WTC11 (cell line): ENCODE measurements at regions not wholly inside any gene's neighbourhood (a gene's known extent, or its start where the extent isn't known, plus 50 kb on each side); places are given as distances from the start of the nearest gene placed in this dataset.

Experiments
- ATAC-seq: fragments of 200-7000 bp; cut with Tn5 transposase; 2 replicates; pipeline ENCODE4 v1.10.0; 2021; ENCODE audit warnings: mild to moderate bottlenecking, moderate library complexity
- CTCF ChIA-PET: fragments of 300-600 bp; sonication (Branson Sonifier 250); formaldehyde crosslinking; loops from one replicate; lab custom pipeline; 2021; ENCODE audit warnings: antibody characterized with exemption; lab: Charles Lee
- POLR2A ChIA-PET: fragments of 350-600 bp; sonication (Branson Sonifier 250); formaldehyde crosslinking; loops from one replicate; lab custom pipeline; 2021; ENCODE audit warnings: antibody characterized with exemption; lab: Charles Lee
- DNase-seq: peaks from one replicate; pipeline ENCODE4 v3.0.0; 2021; ENCODE audit warnings: low spot score
- H3K27ac Mint-ChIP-seq: 2 replicates; pipeline ENCODE4 v1.8.0; 2021; ENCODE audit warnings: mixed read lengths
- H3K27me3 Mint-ChIP-seq: 2 replicates; pipeline ENCODE4 v1.8.0; 2021; ENCODE audit warnings: low read depth, mild to moderate bottlenecking, moderate library complexity, mixed read lengths
- H3K36me3 Mint-ChIP-seq: 2 replicates; pipeline ENCODE4 v1.8.0; 2021; ENCODE audit warnings: mixed read lengths
- H3K4me1 Mint-ChIP-seq: 2 replicates; pipeline ENCODE4 v1.8.0; 2022; ENCODE audit warnings: mixed read lengths
- H3K4me3 Mint-ChIP-seq: 2 replicates; pipeline ENCODE4 v1.8.0; 2021; ENCODE audit warnings: mild to moderate bottlenecking, moderate library complexity, mixed read lengths
- H3K9me3 Mint-ChIP-seq: 2 replicates; pipeline ENCODE4 v1.8.0; 2021; ENCODE audit warnings: mixed read lengths
- ATF1 ChIP-seq: sonication (generic); formaldehyde crosslinking; IDR thresholded peaks from 2 replicates; pipeline ENCODE4 v1.8.1; 2023; ENCODE audit warnings: mild to moderate bottlenecking, moderate library complexity, missing genetic modification reagents
- CBFB ChIP-seq: sonication (generic); formaldehyde crosslinking; IDR thresholded peaks from 2 replicates; pipeline ENCODE4 v1.8.1; 2022; ENCODE audit warnings: mild to moderate bottlenecking, low read depth, missing genetic modification reagents
- CREB1 ChIP-seq: sonication (generic); formaldehyde crosslinking; IDR thresholded peaks from 2 replicates; pipeline ENCODE4 v1.8.0; 2023; ENCODE audit warnings: mild to moderate bottlenecking, missing genetic modification reagents
- E2F5 ChIP-seq: sonication (generic); formaldehyde crosslinking; IDR thresholded peaks from 2 replicates; pipeline ENCODE4 v1.8.1; 2022; ENCODE audit warnings: mild to moderate bottlenecking, moderate library complexity, missing genetic modification reagents
- EMX1 ChIP-seq: fragments of 250-450 bp; sonication (Bioruptor Pico); IDR thresholded peaks from 2 replicates; pipeline ENCODE4 v1.8.0; 2021; ENCODE audit warnings: mild to moderate bottlenecking
- FOXP1 ChIP-seq: sonication (generic); formaldehyde crosslinking; IDR thresholded peaks from 2 replicates; pipeline ENCODE4 v1.8.0; 2022; ENCODE audit warnings: missing genetic modification reagents, mild to moderate bottlenecking, moderate library complexity, borderline replicate concordance
- GRHL2 ChIP-seq: fragments of 250-450 bp; sonication (Bioruptor Pico); IDR thresholded peaks from 2 replicates; pipeline ENCODE4 v1.8.0; 2022; ENCODE audit warnings: mild to moderate bottlenecking, moderate library complexity; ENCODE audit not compliant: insufficient replicate concordance, severe bottlenecking
- IRF2 ChIP-seq: sonication (generic); formaldehyde crosslinking; IDR thresholded peaks from 2 replicates; pipeline ENCODE4 v1.8.0; 2022; ENCODE audit warnings: low read depth, missing genetic modification reagents, borderline replicate concordance
- MYBL2 ChIP-seq: sonication (generic); formaldehyde crosslinking; IDR thresholded peaks from 2 replicates; pipeline ENCODE4 v1.8.1; 2023; ENCODE audit warnings: mild to moderate bottlenecking, moderate library complexity, missing genetic modification reagents
- NFATC4 ChIP-seq: fragments of 250-450 bp; sonication (Bioruptor Pico); IDR thresholded peaks from 2 replicates; pipeline ENCODE4 v1.9.0; 2021; ENCODE audit warnings: mild to moderate bottlenecking
- NR2C2 ChIP-seq: sonication (generic); formaldehyde crosslinking; IDR thresholded peaks from 2 replicates; pipeline ENCODE4 v1.8.0; 2022; ENCODE audit warnings: mild to moderate bottlenecking, missing genetic modification reagents
- RELA ChIP-seq: sonication (generic); formaldehyde crosslinking; IDR thresholded peaks from 2 replicates; pipeline ENCODE4 v1.8.1; 2022; ENCODE audit warnings: missing genetic modification reagents, mild to moderate bottlenecking, borderline replicate concordance
- SMAD4 ChIP-seq: sonication (generic); formaldehyde crosslinking; IDR thresholded peaks from 2 replicates; pipeline ENCODE4 v1.8.0; 2022; ENCODE audit warnings: mild to moderate bottlenecking, missing genetic modification reagents
- TEAD1 ChIP-seq: sonication (generic); formaldehyde crosslinking; IDR thresholded peaks from 2 replicates; pipeline ENCODE4 v1.8.0; 2022; ENCODE audit warnings: mild to moderate bottlenecking, missing genetic modification reagents
- ZNF138 ChIP-seq: sonication (generic); formaldehyde crosslinking; conservative IDR thresholded peaks from 2 replicates; pipeline ENCODE4 v1.8.1; 2022; ENCODE audit warnings: mild to moderate bottlenecking, moderate library complexity, missing genetic modification reagents
- ZSCAN18 ChIP-seq: fragments of 250-450 bp; sonication (Bioruptor Pico); IDR thresholded peaks from 2 replicates; pipeline ENCODE4 v2.1.2; 2022; ENCODE audit warnings: mild to moderate bottlenecking, moderate library complexity
- TF ChIP-seq, protein P1 (sequence below): sonication (generic); formaldehyde crosslinking; IDR thresholded peaks from 2 replicates; pipeline ENCODE4 v1.8.1; 2023; ENCODE audit warnings: mild to moderate bottlenecking, missing genetic modification reagents
- TF ChIP-seq, protein P2 (sequence below): fragments of 250-450 bp; sonication (Bioruptor Pico); IDR thresholded peaks from 2 replicates; pipeline ENCODE4 v1.9.0; 2021; ENCODE audit warnings: mild to moderate bottlenecking, borderline replicate concordance
- TF ChIP-seq, protein P3 (sequence below): sonication (generic); formaldehyde crosslinking; IDR thresholded peaks from 2 replicates; pipeline ENCODE4 v1.8.1; 2023; ENCODE audit warnings: mild to moderate bottlenecking, moderate library complexity, missing genetic modification reagents
- TF ChIP-seq, protein P4 (sequence below): sonication (generic); formaldehyde crosslinking; IDR thresholded peaks from 2 replicates; pipeline ENCODE4 v1.8.0; 2022; ENCODE audit warnings: mild to moderate bottlenecking, missing genetic modification reagents
- TF ChIP-seq, protein P5 (sequence below): sonication (generic); formaldehyde crosslinking; IDR thresholded peaks from 2 replicates; pipeline ENCODE4 v1.8.0; 2022; ENCODE audit warnings: mild to moderate bottlenecking, missing genetic modification reagents
- TF ChIP-seq, protein P6 (sequence below): sonication (generic); formaldehyde crosslinking; IDR thresholded peaks from 2 replicates; pipeline ENCODE4 v1.8.1; 2022; ENCODE audit warnings: low read depth, missing genetic modification reagents, borderline replicate concordance

GRCh38 chr1:58352476-58353092, 193.9 kb downstream of the OMA1 start (continued):
- TF ChIP-seq, protein P1, sequence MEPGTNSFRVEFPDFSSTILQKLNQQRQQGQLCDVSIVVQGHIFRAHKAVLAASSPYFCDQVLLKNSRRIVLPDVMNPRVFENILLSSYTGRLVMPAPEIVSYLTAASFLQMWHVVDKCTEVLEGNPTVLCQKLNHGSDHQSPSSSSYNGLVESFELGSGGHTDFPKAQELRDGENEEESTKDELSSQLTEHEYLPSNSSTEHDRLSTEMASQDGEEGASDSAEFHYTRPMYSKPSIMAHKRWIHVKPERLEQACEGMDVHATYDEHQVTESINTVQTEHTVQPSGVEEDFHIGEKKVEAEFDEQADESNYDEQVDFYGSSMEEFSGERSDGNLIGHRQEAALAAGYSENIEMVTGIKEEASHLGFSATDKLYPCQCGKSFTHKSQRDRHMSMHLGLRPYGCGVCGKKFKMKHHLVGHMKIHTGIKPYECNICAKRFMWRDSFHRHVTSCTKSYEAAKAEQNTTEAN (CRISPR knock-in tag) = no peak
- no peak for TF ChIP-seq ZNF138 (CRISPR knock-in tag)
- no peak for TF ChIP-seq EMX1
- TF ChIP-seq, protein P2, sequence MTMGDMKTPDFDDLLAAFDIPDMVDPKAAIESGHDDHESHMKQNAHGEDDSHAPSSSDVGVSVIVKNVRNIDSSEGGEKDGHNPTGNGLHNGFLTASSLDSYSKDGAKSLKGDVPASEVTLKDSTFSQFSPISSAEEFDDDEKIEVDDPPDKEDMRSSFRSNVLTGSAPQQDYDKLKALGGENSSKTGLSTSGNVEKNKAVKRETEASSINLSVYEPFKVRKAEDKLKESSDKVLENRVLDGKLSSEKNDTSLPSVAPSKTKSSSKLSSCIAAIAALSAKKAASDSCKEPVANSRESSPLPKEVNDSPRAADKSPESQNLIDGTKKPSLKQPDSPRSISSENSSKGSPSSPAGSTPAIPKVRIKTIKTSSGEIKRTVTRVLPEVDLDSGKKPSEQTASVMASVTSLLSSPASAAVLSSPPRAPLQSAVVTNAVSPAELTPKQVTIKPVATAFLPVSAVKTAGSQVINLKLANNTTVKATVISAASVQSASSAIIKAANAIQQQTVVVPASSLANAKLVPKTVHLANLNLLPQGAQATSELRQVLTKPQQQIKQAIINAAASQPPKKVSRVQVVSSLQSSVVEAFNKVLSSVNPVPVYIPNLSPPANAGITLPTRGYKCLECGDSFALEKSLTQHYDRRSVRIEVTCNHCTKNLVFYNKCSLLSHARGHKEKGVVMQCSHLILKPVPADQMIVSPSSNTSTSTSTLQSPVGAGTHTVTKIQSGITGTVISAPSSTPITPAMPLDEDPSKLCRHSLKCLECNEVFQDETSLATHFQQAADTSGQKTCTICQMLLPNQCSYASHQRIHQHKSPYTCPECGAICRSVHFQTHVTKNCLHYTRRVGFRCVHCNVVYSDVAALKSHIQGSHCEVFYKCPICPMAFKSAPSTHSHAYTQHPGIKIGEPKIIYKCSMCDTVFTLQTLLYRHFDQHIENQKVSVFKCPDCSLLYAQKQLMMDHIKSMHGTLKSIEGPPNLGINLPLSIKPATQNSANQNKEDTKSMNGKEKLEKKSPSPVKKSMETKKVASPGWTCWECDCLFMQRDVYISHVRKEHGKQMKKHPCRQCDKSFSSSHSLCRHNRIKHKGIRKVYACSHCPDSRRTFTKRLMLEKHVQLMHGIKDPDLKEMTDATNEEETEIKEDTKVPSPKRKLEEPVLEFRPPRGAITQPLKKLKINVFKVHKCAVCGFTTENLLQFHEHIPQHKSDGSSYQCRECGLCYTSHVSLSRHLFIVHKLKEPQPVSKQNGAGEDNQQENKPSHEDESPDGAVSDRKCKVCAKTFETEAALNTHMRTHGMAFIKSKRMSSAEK = no peak
- no peak for TF ChIP-seq NFATC4
- TF ChIP-seq SMAD4 (CRISPR knock-in tag) = no peak

DNA sequence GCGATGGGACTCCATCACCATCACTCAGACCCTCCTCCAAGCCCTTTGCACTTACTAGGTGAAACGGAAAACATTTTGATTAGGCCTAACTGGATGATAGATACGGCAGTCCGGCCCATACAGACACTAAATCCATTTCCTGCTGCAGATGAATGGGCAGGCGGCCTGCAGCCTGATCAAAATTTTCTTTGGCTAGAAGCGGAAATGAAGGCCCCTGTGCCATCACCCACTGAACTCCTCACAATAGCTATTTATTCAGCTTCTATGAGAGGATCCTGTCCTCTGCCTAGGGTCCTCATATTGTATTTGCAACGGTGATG, 200.5 kb downstream of the OMA1 start:
- CTCF ChIA-PET = interaction anchor here (1.6 kb wide), 1 partner anchor 8 kb away, joined by 3 read pairs; no protein-coding TSS in a partner anchor
- H3K27me3 Mint-ChIP-seq = no peaks in the 10 kb centered on the region; the same call in 1 of the 2 replicates
- ATAC-seq (no peak), DNase-seq (no peak)
- H3K4me3 Mint-ChIP-seq = no peak overlapping the region
- peaks cover 21% of the 10 kb centered on the region for H3K4me1 Mint-ChIP-seq
- peaks cover 12% of the 10 kb centered on the region for H3K9me3 Mint-ChIP-seq
- no peak overlapping the region for H3K27ac Mint-ChIP-seq
- peaks cover 3% of the 10 kb centered on the region; the same call in 1 of the 2 replicates for H3K36me3 Mint-ChIP-seq
- POLR2A ChIA-PET = interaction anchor here (1.3 kb wide), 1 partner anchor 12 kb away, joined by 3 read pairs; no protein-coding TSS in a partner anchor
- TF ChIP-seq IRF2 (no peak), ATF1 (CRISPR knock-in tag) (no peak), GRHL2 (CRISPR knock-in tag) (no peak), MYBL2 (no peak), E2F5 (CRISPR knock-in tag) (no peak), CBFB (no peak), TEAD1 (CRISPR knock-in tag) (no peak), CREB1 (CRISPR knock-in tag) (no peak), FOXP1 (CRISPR knock-in tag) (no peak), NR2C2 (CRISPR knock-in tag) (no peak), RELA (CRISPR knock-in tag) (no peak), ZSCAN18 (no peak)
- TF ChIP-seq, protein P3, sequence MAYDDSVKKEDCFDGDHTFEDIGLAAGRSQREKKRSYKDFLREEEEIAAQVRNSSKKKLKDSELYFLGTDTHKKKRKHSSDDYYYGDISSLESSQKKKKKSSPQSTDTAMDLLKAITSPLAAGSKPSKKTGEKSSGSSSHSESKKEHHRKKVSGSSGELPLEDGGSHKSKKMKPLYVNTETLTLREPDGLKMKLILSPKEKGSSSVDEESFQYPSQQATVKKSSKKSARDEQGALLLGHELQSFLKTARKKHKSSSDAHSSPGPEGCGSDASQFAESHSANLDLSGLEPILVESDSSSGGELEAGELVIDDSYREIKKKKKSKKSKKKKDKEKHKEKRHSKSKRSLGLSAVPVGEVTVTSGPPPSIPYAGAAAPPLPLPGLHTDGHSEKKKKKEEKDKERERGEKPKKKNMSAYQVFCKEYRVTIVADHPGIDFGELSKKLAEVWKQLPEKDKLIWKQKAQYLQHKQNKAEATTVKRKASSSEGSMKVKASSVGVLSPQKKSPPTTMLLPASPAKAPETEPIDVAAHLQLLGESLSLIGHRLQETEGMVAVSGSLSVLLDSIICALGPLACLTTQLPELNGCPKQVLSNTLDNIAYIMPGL (CRISPR knock-in tag) = no peak
- TF ChIP-seq, protein P4, sequence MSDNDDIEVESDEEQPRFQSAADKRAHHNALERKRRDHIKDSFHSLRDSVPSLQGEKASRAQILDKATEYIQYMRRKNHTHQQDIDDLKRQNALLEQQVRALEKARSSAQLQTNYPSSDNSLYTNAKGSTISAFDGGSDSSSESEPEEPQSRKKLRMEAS (CRISPR knock-in tag) = no peak
- TF ChIP-seq, protein P5, sequence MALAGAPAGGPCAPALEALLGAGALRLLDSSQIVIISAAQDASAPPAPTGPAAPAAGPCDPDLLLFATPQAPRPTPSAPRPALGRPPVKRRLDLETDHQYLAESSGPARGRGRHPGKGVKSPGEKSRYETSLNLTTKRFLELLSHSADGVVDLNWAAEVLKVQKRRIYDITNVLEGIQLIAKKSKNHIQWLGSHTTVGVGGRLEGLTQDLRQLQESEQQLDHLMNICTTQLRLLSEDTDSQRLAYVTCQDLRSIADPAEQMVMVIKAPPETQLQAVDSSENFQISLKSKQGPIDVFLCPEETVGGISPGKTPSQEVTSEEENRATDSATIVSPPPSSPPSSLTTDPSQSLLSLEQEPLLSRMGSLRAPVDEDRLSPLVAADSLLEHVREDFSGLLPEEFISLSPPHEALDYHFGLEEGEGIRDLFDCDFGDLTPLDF (CRISPR knock-in tag) = no peak
- TF ChIP-seq, protein P6, sequence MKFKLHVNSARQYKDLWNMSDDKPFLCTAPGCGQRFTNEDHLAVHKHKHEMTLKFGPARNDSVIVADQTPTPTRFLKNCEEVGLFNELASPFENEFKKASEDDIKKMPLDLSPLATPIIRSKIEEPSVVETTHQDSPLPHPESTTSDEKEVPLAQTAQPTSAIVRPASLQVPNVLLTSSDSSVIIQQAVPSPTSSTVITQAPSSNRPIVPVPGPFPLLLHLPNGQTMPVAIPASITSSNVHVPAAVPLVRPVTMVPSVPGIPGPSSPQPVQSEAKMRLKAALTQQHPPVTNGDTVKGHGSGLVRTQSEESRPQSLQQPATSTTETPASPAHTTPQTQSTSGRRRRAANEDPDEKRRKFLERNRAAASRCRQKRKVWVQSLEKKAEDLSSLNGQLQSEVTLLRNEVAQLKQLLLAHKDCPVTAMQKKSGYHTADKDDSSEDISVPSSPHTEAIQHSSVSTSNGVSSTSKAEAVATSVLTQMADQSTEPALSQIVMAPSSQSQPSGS (CRISPR knock-in tag) = no peak
